Large intestine (tissue), 3 donors: ENCODE measurements at regions not wholly inside any gene's neighbourhood (a gene's known extent, or its start where the extent isn't known, plus 50 kb on each side); places are given as distances from the start of the nearest gene placed in this dataset.

ENCODE experiments used
- DNase-seq, 2 donors: peaks; one replicate each; pipeline versions ENCODE4 v3.0.0 to v3.0.0-alpha.2; 2013
- H3K27ac ChIP-seq: one replicate; pipeline ENCODE4 v1.5.1; 2013; ENCODE audit warnings: low read length
- H3K27me3 ChIP-seq: 2 replicates; pipeline ENCODE4 v1.6.1; 2013; ENCODE audit warnings: low read length; ENCODE audit not compliant: control insufficient read depth, insufficient read depth
- H3K36me3 ChIP-seq: 2 replicates; pipeline ENCODE4 v1.6.1; 2013; ENCODE audit warnings: low read length; ENCODE audit not compliant: control insufficient read depth, insufficient read depth
- H3K4me1 ChIP-seq: one replicate; pipeline ENCODE4 v1.6.1; 2013; ENCODE audit warnings: low read length; ENCODE audit not compliant: control insufficient read depth, insufficient read depth
- H3K4me3 ChIP-seq: one replicate; pipeline ENCODE4 v1.5.1; 2013; ENCODE audit warnings: low read length
- H3K9me3 ChIP-seq: one replicate; pipeline ENCODE4 v1.6.1; 2013; ENCODE audit warnings: mild to moderate bottlenecking, low read depth, low read length, moderate library complexity; ENCODE audit not compliant: control insufficient read depth
- WGBS: methylation state at CpG from one replicate; pipeline ENCODE4 v1.1.5; 2013; ENCODE audit warnings: low lambda C conversion rate; ENCODE audit not compliant: insufficient coverage; 5-methylcytosine and 5-hydroxymethylcytosine counted together

DNA sequence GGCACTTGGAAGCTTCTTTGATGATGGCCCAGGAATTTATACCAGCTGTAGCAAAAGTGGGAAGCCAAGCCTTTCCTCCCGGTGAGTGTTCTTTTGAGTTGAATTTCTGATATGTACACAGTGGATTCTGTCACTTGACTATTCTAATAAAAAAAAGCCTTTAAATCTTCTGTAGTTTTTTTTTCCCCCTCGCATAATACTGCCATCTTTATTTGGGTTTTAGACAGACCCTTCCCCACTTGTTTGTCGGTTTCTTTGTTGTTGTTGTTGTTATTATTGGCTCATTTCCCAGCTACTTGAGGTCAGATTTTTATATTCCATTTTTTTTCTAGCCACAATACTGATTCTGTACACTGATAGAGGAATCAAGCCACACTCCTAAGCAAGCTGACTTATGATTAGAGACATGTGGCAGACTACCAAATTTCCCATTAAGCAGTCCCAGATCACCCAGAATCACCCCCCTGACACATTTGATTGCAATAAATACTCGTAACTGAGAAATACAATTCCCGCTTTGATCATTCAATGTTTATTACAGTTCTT is 122.4 kb upstream of the IL12A start:
- WGBS: 60% methylated on average over 1 of the region's 5 CpGs
- Histone ChIP-seq H3K27me3 (no peaks in the 10 kb centered on the region), H3K4me1 (no peaks in the 10 kb centered on the region), H3K4me3 (no peak overlapping the region), H3K36me3 (no peaks in the 10 kb centered on the region), H3K27ac (no peak overlapping the region), H3K9me3 (no peaks in the 10 kb centered on the region)
- no peak for DNase-seq

DNA sequence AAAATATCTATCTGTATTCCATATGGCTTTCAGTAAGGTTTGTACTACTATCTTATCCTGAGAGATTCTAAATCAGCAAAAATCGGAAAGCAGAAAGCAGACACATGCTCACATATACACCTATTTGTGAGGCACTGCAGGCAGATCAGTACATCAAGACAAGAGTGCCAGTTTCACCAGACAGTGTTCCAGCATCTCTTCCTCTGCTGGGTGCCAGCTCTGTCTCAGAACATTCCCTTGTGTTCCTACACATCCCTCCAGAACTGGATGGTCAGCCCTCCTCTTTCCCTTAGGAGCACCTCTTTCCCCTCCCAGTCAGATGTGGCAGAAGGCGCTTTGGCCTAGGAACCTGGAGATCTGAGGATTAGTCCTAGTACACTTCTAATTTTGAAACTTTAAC is 121.3 kb upstream of the IL12A start:
- Histone ChIP-seq H3K4me3 (no peak overlapping the region), H3K4me1 (no peaks in the 10 kb centered on the region), H3K36me3 (no peaks in the 10 kb centered on the region), H3K27me3 (no peaks in the 10 kb centered on the region), H3K9me3 (no peaks in the 10 kb centered on the region), H3K27ac (no peak overlapping the region)
- WGBS: no CpG with 5 or more reads among the region's 2 CpGs
- no peak for DNase-seq

DNA sequence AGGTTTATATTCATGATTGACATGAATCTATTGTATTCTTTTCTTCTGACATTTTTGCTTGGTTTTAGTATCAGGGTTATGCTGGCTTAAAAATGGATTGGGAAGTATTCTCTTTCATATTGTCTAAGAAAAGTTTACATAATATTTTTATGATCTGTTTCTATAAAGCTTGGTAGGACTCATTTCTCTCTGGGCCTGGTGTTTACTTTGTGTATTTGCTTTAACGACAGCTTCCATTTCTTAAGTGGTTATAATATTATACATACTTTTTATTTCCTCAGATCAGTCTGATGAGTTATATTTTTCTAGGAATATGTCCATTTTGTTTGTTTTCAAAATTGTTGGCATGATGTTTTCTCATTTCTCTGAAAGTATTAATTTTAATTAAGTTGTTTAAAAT is 117.9 kb upstream of the IL12A start:
- Histone ChIP-seq H3K9me3 (no peaks in the 10 kb centered on the region), H3K27me3 (no peaks in the 10 kb centered on the region), H3K4me1 (no peaks in the 10 kb centered on the region), H3K36me3 (no peaks in the 10 kb centered on the region), H3K27ac (no peak overlapping the region), H3K4me3 (no peak overlapping the region)
- 67% methylated on average over 1 of the region's 1 CpG for WGBS
- no peak for DNase-seq

DNA sequence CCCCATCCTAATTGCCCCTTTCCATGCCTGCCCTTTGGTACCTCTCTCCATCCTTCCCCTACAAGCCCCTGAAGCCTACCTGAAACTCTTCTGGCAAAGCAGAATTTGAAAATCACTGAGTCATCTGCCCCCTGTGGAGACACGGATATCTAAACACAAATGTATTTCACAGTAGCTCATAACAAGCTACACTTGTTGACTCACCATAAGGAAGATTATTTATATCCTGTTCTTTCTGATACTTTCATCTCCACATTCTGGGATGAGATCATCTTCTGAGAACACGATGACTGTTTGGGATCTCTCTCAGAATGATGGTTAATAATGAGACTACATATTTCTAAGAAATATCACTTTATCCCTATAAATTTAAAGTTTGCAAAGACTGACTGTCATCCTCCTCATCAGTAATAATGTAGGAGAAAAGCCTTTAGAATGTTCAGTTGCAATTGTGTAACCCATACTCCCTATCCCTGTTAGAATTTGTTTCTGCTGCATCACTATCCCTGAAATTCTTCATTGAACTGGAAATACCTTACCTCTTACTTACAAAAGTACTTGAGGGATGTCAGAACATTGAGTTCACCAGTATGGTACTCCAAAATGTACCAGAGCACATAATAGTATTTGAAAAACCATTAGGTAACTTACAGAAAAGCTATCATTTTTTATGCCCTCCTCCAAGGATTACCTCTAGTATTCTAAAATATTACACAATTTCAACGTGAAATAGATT is 116.1 kb upstream of the IL12A start:
- Histone ChIP-seq H3K9me3 (no peaks in the 10 kb centered on the region), H3K4me3 (no peak overlapping the region), H3K27ac (no peak overlapping the region), H3K27me3 (no peaks in the 10 kb centered on the region), H3K36me3 (no peaks in the 10 kb centered on the region), H3K4me1 (no peaks in the 10 kb centered on the region)
- WGBS: 83% methylated on average over 2 of the region's 3 CpGs
- no peak for DNase-seq

DNA sequence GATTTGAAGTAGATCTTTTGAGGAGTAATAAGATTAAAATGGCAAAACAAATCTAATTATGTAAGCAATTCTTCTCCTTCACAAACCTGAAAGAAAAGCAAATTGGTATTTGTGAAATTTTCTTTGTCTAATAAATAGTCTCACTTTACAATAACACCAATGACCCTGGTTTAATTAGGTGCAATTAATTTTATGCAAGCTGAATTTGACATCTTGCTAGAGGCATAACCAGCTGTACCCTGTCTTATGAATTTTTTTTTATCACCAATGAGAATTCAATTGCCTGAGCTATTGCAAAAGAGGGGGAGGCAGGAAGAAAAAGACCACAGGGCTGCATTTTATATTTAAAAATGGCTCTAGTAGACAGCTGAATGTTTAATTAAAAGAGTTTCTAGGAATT is 113.5 kb upstream of the IL12A start:
- H3K27ac ChIP-seq: no peak overlapping the region
- H3K4me1 ChIP-seq: no peaks in the 10 kb centered on the region
- H3K9me3 ChIP-seq: no peaks in the 10 kb centered on the region
- no peaks in the 10 kb centered on the region for H3K27me3 ChIP-seq
- no peak overlapping the region for H3K4me3 ChIP-seq
- H3K36me3 ChIP-seq: no peaks in the 10 kb centered on the region
- no peak for DNase-seq

DNA sequence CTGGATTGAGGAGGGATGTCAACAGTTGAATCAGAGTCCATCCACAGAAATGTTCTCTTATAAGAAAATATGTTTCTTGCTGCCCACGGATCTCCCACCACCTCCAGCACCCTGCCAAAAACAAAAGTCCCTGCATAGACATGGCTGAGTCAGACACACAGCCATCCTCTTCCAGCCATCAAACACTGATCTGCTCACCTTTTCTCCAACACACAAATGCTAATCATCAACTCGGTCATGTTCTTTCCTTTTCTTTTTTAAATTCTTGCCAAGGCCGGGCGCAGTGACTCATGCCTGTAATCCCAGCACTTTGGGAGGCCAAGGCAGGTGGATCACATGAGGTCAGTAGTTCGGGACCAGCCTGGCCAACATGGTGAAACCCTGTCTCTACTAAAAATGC is 110.7 kb upstream of the IL12A start:
- Histone ChIP-seq H3K4me3 (no peak overlapping the region), H3K27me3 (no peaks in the 10 kb centered on the region), H3K4me1 (no peaks in the 10 kb centered on the region), H3K36me3 (no peaks in the 10 kb centered on the region), H3K27ac (no peak overlapping the region), H3K9me3 (no peaks in the 10 kb centered on the region)
- 100% methylated on average over 1 of the region's 5 CpGs for WGBS
- DNase-seq: no peak

DNA sequence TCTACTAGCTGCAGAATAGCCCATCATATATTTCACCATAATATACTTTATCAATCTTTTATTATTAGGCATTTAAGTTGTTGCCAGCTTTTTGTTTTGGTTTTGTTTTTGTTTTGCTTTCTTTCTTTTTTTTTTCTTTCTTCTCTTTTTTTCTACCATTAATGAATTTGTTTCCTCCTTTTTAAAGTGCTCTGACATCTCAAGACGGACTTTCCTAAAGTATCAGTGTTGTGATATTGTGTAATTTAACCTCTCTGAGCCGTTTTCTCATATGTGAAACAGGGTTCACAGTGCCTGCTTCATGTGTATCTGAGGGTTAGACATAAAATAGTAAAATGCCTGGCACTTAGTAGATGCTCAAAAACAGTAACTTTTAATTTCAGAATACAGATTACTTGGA is 109.5 kb upstream of the IL12A start:
- H3K4me3 ChIP-seq: no peak overlapping the region
- H3K27me3 ChIP-seq: no peaks in the 10 kb centered on the region
- no CpG with 5 or more reads among the region's 2 CpGs for WGBS
- H3K9me3 ChIP-seq: no peaks in the 10 kb centered on the region
- no peaks in the 10 kb centered on the region for H3K36me3 ChIP-seq
- no peak overlapping the region for H3K27ac ChIP-seq
- H3K4me1 ChIP-seq: no peaks in the 10 kb centered on the region
- no peak for DNase-seq

DNA sequence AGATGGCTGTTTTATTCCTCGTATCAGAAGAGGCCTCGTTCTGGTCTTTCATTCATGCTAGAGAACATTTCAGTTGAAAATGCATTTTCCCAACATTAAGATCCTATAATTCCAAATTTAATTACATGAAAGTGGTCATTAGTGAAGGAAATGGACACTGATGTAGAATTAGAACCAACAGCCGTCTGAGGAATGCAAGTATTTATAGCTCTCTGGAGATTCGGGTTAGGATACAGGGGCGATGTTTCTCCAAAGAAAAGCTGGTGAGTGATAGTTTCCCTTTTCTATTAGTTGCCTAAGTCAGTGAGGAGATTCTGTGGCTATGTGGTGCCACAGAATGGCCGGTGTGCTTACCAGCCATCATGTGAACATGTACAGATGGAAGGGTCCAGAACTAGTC is 109.0 kb upstream of the IL12A start:
- no peak overlapping the region for H3K27ac ChIP-seq
- H3K36me3 ChIP-seq: no peaks in the 10 kb centered on the region
- DNase-seq: no peak
- WGBS: no CpG with 5 or more reads among the region's 6 CpGs
- H3K9me3 ChIP-seq: no peaks in the 10 kb centered on the region
- H3K4me1 ChIP-seq: no peaks in the 10 kb centered on the region
- H3K4me3 ChIP-seq: no peak overlapping the region
- no peaks in the 10 kb centered on the region for H3K27me3 ChIP-seq

DNA sequence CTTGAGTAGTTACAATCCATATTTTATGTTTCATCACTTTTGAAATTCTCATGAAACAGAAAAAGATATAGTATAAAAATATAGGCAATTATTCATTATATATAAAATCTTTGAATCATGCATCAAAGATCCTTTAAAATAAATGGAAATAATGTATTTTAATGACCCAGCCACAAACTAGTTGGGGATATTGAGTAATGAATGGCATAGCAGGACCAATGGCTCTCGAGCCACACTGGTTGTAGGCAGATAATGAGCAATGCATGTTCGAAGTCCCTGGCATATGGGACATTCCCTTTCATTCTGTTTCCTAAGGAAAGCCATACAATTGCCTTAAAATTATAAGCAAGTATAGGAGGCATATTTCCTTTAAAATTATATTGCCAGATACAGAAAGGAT is 107.4 kb upstream of the IL12A start:
- Histone ChIP-seq H3K36me3 (no peaks in the 10 kb centered on the region), H3K4me1 (no peaks in the 10 kb centered on the region), H3K4me3 (no peak overlapping the region), H3K9me3 (no peaks in the 10 kb centered on the region), H3K27ac (no peak overlapping the region), H3K27me3 (no peaks in the 10 kb centered on the region)
- no CpG with 5 or more reads among the region's 2 CpGs for WGBS
- DNase-seq: no peak

DNA sequence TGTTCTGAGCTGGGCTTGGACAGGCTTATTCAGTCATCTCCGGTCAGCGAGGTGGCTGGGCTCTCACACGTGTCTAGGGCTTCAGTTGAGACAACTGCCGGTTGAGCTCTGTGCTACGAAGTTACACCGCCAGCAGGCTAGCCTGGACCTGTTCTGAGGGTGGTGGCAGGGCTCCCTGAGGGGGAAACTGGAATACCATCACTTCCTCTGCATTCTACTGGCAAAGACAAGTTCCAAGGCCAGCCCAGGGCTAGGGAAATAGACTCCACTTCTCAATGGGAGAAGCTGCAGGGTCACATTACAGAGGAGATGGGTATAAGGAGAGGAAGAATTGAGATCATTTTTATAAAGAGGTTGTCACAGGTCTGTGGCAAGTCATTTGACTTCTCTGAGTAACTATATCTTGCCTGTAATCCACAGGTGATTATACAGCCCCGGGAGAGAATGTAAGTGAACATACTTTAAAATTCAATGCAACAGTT is 106.8 kb upstream of the IL12A start:
- H3K27ac ChIP-seq: no peak overlapping the region

DNA sequence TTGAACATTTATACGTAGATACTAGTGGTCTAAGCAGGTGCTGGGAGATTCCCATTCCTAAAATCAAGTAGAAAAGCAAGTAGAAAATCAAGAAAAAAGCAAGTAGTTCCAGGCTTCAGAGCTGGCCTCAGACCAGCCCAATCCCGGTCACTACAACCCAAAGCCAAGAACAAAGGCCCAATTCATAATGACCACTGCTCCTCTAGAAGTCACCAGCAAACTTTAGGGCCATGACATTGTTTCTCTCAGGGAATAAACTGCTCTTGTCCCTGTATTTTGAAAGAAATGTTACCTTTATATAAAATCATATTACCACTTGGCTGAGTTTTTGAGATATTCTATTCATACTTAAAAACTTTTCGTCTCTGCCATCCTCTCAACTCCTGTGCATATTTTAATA is 106.3 kb upstream of the IL12A start:
- no peak for DNase-seq
- Histone ChIP-seq H3K36me3 (no peaks in the 10 kb centered on the region), H3K4me1 (no peaks in the 10 kb centered on the region), H3K27ac (no peak overlapping the region), H3K9me3 (no peaks in the 10 kb centered on the region), H3K27me3 (no peaks in the 10 kb centered on the region), H3K4me3 (no peak overlapping the region)
- no CpG with 5 or more reads among the region's 3 CpGs for WGBS

More for the DNA sequence above, 106.8 kb upstream of the IL12A start:
- no peaks in the 10 kb centered on the region for H3K4me1 ChIP-seq
- H3K4me3 ChIP-seq: no peak overlapping the region
- no peaks in the 10 kb centered on the region for H3K36me3 ChIP-seq
- no peaks in the 10 kb centered on the region for H3K9me3 ChIP-seq
- DNase-seq: no peak
- no peaks in the 10 kb centered on the region for H3K27me3 ChIP-seq
- WGBS: 100% methylated on average over 1 of the region's 7 CpGs
